ENCODE measurements at regions not wholly inside any gene's neighbourhood (a gene's known extent, or its start where the extent isn't known, plus 50 kb on each side); places are given as distances from the start of the nearest gene placed in this dataset.
"Not testable (repeated sequence)": the region's sequence is repeated elsewhere in the genome, so short reads cannot be mapped to it uniquely, and the experiment has no call there.

DNA sequence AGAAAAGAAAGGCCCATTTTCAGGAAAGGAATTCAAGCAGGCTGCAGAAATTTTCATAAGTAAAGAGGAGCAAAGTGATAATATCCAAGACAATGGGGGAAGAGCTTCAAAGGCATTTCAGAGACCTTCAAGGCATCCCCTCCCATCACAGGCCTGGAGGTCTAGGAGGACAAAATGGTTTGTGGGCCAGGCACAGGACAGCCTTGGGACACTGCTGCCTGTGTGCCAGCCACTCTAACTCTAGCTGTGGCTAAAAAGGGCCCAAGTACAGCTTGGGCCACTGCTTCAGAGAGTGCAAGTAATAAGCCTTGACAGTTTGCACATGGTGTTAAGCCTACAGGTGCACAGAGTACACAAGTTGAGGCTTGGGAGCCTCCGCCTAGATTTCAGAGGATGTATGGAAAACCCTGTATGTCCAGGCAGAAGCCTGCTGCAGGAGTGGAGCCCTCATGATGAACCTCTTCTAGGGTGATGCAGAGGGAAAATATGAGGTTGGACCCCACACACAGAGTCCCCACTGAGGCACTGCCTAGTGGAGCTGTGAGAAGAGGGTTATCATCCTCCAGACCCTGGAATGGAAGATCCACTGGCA lies 51.8 kb upstream of the ZSWIM5 start:
- DNase-seq (ENCODE audit: low spot score) = no peak

DNA sequence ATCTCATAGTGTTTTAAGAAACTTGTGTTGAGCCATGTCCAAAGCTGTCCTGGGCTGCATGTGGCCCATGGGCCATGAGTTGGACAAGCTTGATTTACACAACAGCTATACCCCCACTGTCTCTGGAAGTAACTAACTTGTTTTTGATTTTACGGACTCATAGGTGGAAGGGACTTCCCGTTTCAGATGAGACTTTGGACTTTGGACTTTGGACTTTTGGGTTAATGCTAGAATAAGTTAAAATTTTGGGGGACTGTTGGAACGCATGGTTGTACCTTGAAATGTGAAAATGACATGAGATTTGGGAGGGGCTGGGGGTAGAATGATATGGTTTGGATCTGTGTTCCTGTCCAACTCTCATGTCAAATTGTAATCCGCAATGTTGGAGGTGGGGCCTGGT lies 52.6 kb upstream of the ZSWIM5 start:
- no peak for DNase-seq (ENCODE audit: low spot score)

DNA sequence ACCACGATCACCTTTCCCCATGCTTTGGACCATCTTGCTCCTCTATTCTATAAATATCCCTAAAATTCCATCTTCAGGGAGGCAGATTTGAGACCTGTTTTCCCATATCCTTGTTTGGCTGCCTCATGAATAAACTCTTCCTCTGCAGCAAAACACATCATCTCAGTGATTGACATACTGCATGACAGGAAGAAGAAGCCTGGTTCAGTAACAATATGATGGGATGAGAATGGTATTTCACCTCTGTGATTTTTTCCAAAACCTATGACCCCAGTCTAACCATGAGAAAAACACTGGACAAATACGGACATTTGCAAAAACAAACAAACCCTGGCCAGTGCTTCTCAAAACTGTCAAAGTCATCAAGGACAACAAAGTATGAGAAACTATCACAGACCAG lies 53.8 kb upstream of the ZSWIM5 start:
- no peak for DNase-seq (ENCODE audit: low spot score)

DNA sequence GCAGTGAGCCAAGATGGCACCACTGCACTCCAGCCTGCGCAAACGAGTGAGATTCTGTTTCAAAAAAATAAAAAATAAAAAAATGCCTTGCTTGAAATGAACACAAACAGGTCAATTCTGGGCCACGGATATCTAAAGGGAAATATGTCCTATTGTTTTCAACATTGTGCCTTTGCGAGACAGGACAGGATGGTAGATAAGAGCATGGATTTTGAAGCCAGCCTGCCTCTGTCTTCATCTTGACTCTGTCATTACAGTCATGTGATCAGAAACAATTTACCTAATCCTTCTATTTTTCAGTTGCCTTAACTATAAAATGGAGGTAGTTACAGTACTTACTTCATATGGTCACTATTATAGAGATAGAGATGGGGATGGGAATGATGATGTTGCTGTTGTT lies 56.7 kb upstream of the ZSWIM5 start:
- DNase-seq (ENCODE audit: low spot score) = no peak

DNA sequence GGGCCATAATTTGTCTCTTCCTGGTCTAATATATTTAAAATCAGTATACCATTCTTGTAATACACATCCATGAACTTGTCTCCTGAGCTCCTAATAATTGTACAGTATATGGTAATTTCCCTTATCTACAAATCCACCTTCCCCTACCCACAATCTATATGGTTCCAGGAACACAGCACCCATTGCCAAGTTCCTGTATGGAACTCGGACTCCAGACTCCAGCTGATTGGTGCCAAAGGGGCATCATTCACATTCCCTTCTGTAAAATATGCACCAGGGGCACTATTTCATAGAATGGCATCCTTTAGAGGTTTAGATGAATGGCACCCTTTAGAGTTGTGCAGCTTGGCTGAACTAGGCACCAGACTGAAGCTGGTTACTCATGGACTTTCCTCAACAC lies 58.8 kb upstream of the ZSWIM5 start:
- no peak for DNase-seq (ENCODE audit: low spot score)

DNA sequence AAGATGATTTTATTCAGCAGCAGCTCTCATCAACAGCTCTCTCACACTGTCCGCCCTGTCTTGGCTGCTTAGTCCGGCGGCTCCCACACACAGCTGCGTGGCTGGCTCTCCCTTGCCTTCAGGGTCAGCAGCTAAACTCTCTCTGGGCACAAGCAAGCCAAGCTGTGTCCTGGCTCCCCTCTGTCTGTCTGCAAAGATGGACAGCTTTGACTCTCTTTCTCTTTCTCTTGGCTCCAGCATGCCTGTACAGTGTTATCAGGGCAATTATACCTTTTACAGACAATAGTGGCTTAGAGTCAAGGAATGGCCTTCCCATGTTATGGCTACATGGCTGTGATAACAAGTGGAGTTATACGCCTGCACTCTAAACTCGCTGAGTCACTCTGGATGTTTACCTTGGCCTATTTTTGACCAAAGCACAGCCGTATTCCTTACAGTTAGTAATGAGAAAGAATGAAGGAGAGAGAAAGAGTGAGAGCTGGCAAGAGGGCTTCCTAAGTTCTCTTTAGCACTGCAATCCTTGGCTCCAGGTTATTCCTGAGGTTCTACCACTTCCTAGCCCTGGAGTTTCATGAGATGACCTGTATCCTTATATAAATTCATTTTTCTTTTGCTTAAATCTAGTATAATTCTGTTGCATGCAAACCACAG lies 59.9 kb upstream of the ZSWIM5 start:
- no peak for DNase-seq (ENCODE audit: low spot score)

DNA sequence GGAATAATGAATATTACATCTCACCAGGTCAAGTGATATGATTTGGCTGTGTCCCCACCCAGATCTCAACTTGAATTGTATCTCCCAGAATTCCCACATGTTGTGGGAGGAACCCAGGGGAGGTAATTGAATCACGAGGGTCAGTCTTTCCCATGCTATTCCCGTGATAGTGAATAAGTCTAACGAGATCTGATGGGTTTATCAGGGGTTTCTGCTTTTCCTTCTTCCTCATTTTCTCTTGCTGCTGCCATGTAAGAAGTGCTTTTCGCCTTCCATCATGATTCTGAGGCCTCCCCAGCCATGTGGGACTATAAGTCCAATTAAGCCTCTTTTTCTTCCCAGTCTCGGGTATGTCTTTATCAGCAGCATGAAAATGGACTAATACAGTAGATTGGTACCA lies 58.4 kb upstream of the HPDL start:
- not testable (repeated sequence) for DNase-seq (ENCODE audit: low spot score)

DNA sequence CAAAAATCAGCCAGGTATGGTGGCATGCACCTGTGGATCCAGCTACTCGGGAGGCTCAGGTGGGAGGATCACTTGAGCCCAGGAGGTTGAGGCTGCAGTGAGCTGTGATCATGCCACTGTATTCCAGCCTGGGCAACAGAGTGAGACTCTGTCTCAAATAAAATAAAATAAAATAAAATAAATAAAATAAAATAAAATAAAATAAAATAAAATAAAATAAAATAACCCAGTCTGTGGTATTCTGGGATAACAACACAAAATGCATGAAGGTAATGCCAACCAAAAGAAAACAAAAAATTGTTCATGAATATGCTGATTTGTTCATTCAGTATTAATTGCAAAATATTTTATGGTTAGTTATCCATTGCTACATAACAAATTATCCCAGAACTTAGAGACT lies 54.4 kb upstream of the HPDL start:
- DNase-seq (ENCODE audit: low spot score) = not testable (repeated sequence)

DNA sequence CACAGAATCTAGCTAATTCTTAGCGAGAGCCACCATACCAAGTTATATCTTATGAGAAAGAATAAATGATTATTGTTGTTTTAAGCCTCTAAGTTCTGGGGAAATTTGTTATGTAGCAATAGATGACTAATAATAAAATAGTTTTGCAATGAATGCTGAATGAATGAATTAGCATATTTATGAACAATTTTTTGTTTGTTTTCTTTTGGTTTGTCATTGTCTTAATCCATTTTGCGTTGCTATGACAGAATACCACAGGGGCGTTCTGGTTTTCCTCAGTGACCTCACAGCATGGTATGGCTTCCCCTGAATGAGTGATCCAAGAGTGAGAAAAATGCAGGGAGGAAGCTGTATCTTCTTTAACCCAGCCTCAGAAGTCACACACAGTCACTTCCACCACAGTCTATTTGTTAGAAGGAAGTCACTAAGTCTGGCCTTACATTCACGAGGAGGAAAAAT lies 53.8 kb upstream of the HPDL start:
- no peak for DNase-seq (ENCODE audit: low spot score)

DNA sequence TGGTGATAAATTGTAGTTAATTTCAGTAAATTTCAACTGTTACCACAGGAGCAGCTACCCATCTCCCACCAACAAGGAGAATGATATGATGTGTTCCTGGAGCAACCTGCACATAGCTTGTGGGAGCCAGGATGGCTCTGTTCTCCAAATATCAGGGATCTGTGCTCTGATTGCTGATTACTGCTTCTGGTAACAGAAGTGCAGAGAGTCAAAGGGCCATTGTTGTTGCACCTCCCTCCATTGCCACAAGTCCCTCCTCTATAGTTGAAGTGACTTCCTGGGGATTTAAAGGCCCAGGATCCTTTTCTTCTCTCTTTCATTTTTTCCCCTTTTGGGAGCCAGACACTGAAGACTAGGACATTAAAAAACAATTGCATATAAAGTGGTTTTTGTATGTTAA lies 51.6 kb upstream of the HPDL start:
- DNase-seq (ENCODE audit: low spot score) = peak; percentile 22

All from SW480 (cell line).